HL-60 (cell line): ENCODE measurements at regions not wholly inside any gene's neighbourhood (a gene's known extent, or its start where the extent isn't known, plus 50 kb on each side); places are given as distances from the start of the nearest gene placed in this dataset.

Experiments used
- CTCF ChIP-seq: IDR thresholded peaks from one replicate; pipeline ENCODE4 v1.5.1; 2011; ENCODE audit warnings: low read length, control low read depth, inconsistent platforms; ENCODE audit not compliant: insufficient read depth
- POLR2AphosphoS5 ChIP-seq: IDR thresholded peaks from 2 replicates; pipeline ENCODE4 v1.6.1; 2012; ENCODE audit warnings: low read depth

GRCh38 chr20:62568045-62568389 lies 74.3 kb upstream of the SLCO4A1 start:
- TF ChIP-seq CTCF (no peak), POLR2AphosphoS5 (no peak)
